Right lobe of liver (tissue), 6 donors: ENCODE measurements at regions not wholly inside any gene's neighbourhood (a gene's known extent, or its start where the extent isn't known, plus 50 kb on each side); places are given as distances from the start of the nearest gene placed in this dataset.
A peak's percentile ranks its signal among the peaks of the same experiment; 100 is the strongest.

Experiments
- ATAC-seq, 4 donors: fragments of 200-7000 bp; cut with Tn5 transposase; one replicate each; pipeline ENCODE4 v1.9.1; 2020; ENCODE audit warnings: mild to moderate bottlenecking in 4 of 4, moderate library complexity in 4 of 4
- DNase-seq, 3 donors: peaks; one replicate each; pipeline ENCODE4 v3.0.0-alpha.2; 2020
- H3K27ac ChIP-seq, 3 donors: fragments of 200-600 bp; one replicate each; pipeline ENCODE4 v1.8.0; 2022
- H3K27me3 ChIP-seq, 2 donors: fragments of 200-600 bp; one replicate each; pipeline ENCODE4 v1.8.0; 2022
- H3K36me3 ChIP-seq, 4 donors: fragments of 200-600 bp; sonication (generic) in 1 of 4; one replicate each; pipeline versions ENCODE4 v1.5.1 to v1.8.0; 2017 to 2022; ENCODE audit warnings: control low read depth in 1 of 4
- H3K4me1 ChIP-seq, 4 donors: fragments of 200-600 bp; sonication (generic) in 1 of 4; one replicate each; pipeline versions ENCODE4 v1.5.1 to v1.8.0; 2017 to 2022; ENCODE audit warnings: control low read depth in 1 of 4
- H3K4me3 ChIP-seq, 3 donors: fragments of 200-600 bp; one replicate each; pipeline ENCODE4 v1.8.0; 2022
- H3K9me3 ChIP-seq, 4 donors: fragments of 200-600 bp; sonication (generic) in 1 of 4; one replicate each; pipeline versions ENCODE4 v1.5.1 to v1.8.0; 2017 to 2022; ENCODE audit warnings: control low read depth in 1 of 4
- CTCF ChIP-seq, 4 donors: fragments of 200-600 bp in 3 of 4; fragments of 450-650 bp in 1 of 4; IDR thresholded peaks; one replicate each; pipeline versions ENCODE4 v1.5.1 to v1.8.0; 2016 to 2022; ENCODE audit warnings: antibody characterized with exemption in 4 of 4, mild to moderate bottlenecking in 2 of 4
- POLR2A ChIP-seq: fragments of 450-650 bp; IDR thresholded peaks from one replicate; pipeline ENCODE4 v1.6.1; 2017; ENCODE audit warnings: antibody characterized with exemption, mild to moderate bottlenecking
- WGBS: methylation state at CpG from one replicate; pipeline ENCODE4 v1.1.6; 2018; ENCODE audit warnings: low coverage, low lambda C conversion rate; ENCODE audit not compliant: insufficient coverage; ENCODE audit errors: missing lambda C conversion rate; 5-methylcytosine and 5-hydroxymethylcytosine counted together
- intact Hi-C, 2 donors: fragments of 100-400 bp; cut with DNase I; formaldehyde crosslinking; loops; one replicate each; pipeline versions ENCODE4 v1.11.2 to v1.14.1; 2022
- donor health status: DM: no; HTN: yes; CAD: no.
- donor health status: DM: no; HTN: no; CAD: no.
- donor health status: DM: no; HTN: no; CAD: no.
- donor health status: DM: no; HTN: yes; CAD: no.
- donor health status: DM: no; HTN: yes; CAD: no.

GRCh38 chr2:219835493-219835892 is 208.1 kb downstream of the SLC4A3 start:
- 38% methylated on average over 3 of the region's 3 CpGs for WGBS
- Histone ChIP-seq H3K9me3 (no peaks in the 10 kb centered on the region), H3K4me3 (no peak overlapping the region), H3K36me3 (no peaks in the 10 kb centered on the region), H3K27me3 (no peaks in the 10 kb centered on the region), H3K4me1 (no peaks in the 10 kb centered on the region), H3K27ac (no peak overlapping the region)
- TF ChIP-seq POLR2A (no peak), CTCF (IDR thresholded peaks at IDR 0.05) (no peak)
- ATAC-seq (peak in 2 of 4 donors; percentile 56 to 61), DNase-seq (no peak)
- intact Hi-C loops = no loop called here

DNA sequence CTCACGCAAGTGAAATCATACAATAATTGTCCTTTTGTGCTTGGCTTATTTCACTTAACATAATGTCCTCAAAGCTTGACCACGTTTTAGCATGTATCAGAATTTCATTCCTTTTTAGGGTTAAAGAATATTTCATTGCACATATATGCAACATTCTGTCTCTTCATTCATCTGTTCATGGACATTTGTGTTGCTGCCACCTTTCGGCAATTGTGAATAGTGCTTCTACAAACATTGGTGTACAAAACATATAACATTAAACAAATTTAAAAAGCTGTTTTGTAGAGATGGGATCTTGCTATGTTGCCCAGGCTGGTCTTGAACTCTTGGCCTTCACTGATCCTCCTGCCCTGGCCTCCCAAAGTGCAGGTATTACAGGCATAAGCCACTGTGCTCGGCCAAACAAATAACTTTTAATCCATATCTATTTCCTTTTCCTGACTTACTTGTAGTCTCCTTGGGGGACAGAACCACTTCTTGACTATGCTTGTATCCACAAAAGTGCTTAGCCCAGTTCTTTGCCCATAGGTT is 209.3 kb downstream of the SLC4A3 start:
- H3K27me3 ChIP-seq = no peaks in the 10 kb centered on the region
- ATAC-seq (peak in 1 of 4 donors; percentile 45), DNase-seq (no peak)
- no peaks in the 10 kb centered on the region for H3K9me3 ChIP-seq
- no peaks in the 10 kb centered on the region for H3K36me3 ChIP-seq
- WGBS = 43% methylated on average over 4 of the region's 4 CpGs
- H3K4me1 ChIP-seq = no peaks in the 10 kb centered on the region
- TF ChIP-seq CTCF (IDR thresholded peaks at IDR 0.05) (peak; percentile 23 to 46 (median 40)), POLR2A (no peak)
- H3K4me3 ChIP-seq = no peak overlapping the region
- intact Hi-C loops = no loop called here
- no peak overlapping the region for H3K27ac ChIP-seq

- TF ChIP-seq POLR2A (no peak), CTCF (IDR thresholded peaks at IDR 0.05) (no peak)
- H3K27me3 ChIP-seq = peaks cover 0 to 5% of the 10 kb centered on the region in 2 donors
- H3K4me3 ChIP-seq = no peak overlapping the region
- intact Hi-C loops = no loop called here
- no peaks in the 10 kb centered on the region for H3K4me1 ChIP-seq
- no peaks in the 10 kb centered on the region for H3K36me3 ChIP-seq
- ATAC-seq (no peak), DNase-seq (no peak)
- H3K27ac ChIP-seq = no peak overlapping the region
- 36% methylated on average over 7 of the region's 7 CpGs for WGBS
- H3K9me3 ChIP-seq = no peaks in the 10 kb centered on the region
Measured at GRCh38 chr2:219844401-219845091, 217.1 kb downstream of the SLC4A3 start.

DNA sequence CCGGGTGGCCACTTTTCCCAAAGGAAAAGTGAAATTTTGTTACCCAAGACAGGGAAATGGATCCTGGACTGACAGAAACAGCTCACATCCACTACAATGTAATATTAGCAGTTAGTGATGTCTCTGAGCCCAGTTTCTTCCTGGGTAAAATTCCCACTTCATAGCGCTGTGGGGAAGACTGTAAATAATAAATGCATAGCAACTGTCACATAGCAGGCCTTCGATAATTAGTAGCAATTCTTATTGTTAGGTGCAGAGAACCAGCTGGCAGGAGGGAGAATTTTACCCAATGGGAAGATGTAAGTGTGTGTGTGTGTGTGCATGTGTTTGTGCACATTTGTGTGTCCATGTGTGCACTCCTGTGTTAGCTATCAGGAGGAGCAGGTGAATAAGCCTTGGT is 221.5 kb downstream of the SLC4A3 start:
- H3K36me3 ChIP-seq = no peaks in the 10 kb centered on the region
- ATAC-seq (no peak), DNase-seq (no peak)
- WGBS = 66% methylated on average over 3 of the region's 3 CpGs
- H3K27ac ChIP-seq = no peak overlapping the region
- H3K4me3 ChIP-seq = no peak overlapping the region
- H3K9me3 ChIP-seq = no peaks in the 10 kb centered on the region
- H3K27me3 ChIP-seq = peaks cover 0 to 5% of the 10 kb centered on the region in 2 donors
- H3K4me1 ChIP-seq = no peaks in the 10 kb centered on the region
- intact Hi-C loops = no loop called here
- TF ChIP-seq CTCF (IDR thresholded peaks at IDR 0.05) (no peak), POLR2A (no peak)
